Chondrocyte (in vitro differentiated cells): ENCODE measurements at regions not wholly inside any gene's neighbourhood (a gene's known extent, or its start where the extent isn't known, plus 50 kb on each side); places are given as distances from the start of the nearest gene placed in this dataset.

ENCODE experiments used
- DNase-seq: peaks from one replicate; pipeline ENCODE4 v3.0.0; 2021; ENCODE audit warnings: mixed read lengths, low spot score
- H3K27ac Mint-ChIP-seq: one replicate; pipeline ENCODE4 v1.8.0; 2021; ENCODE audit warnings: mild to moderate bottlenecking, moderate library complexity, mixed read lengths; ENCODE audit not compliant: unreplicated experiment
- H3K27me3 Mint-ChIP-seq: 2 replicates; pipeline ENCODE4 v1.8.0; 2021; ENCODE audit warnings: low read depth, mixed read lengths
- H3K36me3 Mint-ChIP-seq: 2 replicates; pipeline ENCODE4 v1.8.0; 2021; ENCODE audit warnings: low read depth, mixed read lengths
- H3K4me1 Mint-ChIP-seq: 2 replicates; pipeline ENCODE4 v1.8.0; 2021; ENCODE audit warnings: low read depth, mild to moderate bottlenecking, mixed read lengths
- H3K4me3 Mint-ChIP-seq: one replicate; pipeline ENCODE4 v1.8.0; 2021; ENCODE audit warnings: mild to moderate bottlenecking, moderate library complexity, mixed read lengths; ENCODE audit not compliant: unreplicated experiment
- H3K9me3 Mint-ChIP-seq: 2 replicates; pipeline ENCODE4 v1.8.0; 2021; ENCODE audit warnings: low read depth, mixed read lengths
- TF ChIP-seq, protein P1 (sequence below): fragments of 200-600 bp; sonication (generic); IDR thresholded peaks from 2 replicates; pipeline ENCODE4 v1.5.0; 2021; ENCODE audit warnings: antibody characterized with exemption, mild to moderate bottlenecking, moderate library complexity

DNA sequence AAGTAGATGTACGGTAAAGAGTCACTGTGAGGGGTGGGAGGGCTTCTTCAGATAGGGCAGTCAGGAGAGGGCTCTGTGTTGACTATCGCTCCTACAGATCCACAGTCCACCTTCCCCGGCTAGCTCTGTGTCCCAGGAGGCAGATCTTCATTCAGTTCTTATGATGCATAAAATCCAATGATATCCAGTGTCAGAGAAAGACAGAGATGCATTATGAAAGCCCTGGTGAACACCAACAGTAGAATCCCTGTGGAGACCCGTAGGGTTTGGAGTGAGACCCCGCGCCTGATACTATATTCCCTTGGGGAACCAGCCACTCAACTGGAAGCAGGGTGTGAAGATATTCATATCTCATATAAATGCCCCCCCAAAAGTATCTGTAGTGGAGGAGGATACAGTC is 119.8 kb upstream of the SLCO3A1 start:
- Mint-ChIP-seq H3K9me3 (peaks cover 12% of the 10 kb centered on the region), H3K27ac (no peak overlapping the region), H3K27me3 (no peaks in the 10 kb centered on the region), H3K36me3 (no peaks in the 10 kb centered on the region), H3K4me1 (no peaks in the 10 kb centered on the region), H3K4me3 (no peak overlapping the region)
- TF ChIP-seq, protein P1, sequence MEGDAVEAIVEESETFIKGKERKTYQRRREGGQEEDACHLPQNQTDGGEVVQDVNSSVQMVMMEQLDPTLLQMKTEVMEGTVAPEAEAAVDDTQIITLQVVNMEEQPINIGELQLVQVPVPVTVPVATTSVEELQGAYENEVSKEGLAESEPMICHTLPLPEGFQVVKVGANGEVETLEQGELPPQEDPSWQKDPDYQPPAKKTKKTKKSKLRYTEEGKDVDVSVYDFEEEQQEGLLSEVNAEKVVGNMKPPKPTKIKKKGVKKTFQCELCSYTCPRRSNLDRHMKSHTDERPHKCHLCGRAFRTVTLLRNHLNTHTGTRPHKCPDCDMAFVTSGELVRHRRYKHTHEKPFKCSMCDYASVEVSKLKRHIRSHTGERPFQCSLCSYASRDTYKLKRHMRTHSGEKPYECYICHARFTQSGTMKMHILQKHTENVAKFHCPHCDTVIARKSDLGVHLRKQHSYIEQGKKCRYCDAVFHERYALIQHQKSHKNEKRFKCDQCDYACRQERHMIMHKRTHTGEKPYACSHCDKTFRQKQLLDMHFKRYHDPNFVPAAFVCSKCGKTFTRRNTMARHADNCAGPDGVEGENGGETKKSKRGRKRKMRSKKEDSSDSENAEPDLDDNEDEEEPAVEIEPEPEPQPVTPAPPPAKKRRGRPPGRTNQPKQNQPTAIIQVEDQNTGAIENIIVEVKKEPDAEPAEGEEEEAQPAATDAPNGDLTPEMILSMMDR = no peak
- DNase-seq = no peak

DNA sequence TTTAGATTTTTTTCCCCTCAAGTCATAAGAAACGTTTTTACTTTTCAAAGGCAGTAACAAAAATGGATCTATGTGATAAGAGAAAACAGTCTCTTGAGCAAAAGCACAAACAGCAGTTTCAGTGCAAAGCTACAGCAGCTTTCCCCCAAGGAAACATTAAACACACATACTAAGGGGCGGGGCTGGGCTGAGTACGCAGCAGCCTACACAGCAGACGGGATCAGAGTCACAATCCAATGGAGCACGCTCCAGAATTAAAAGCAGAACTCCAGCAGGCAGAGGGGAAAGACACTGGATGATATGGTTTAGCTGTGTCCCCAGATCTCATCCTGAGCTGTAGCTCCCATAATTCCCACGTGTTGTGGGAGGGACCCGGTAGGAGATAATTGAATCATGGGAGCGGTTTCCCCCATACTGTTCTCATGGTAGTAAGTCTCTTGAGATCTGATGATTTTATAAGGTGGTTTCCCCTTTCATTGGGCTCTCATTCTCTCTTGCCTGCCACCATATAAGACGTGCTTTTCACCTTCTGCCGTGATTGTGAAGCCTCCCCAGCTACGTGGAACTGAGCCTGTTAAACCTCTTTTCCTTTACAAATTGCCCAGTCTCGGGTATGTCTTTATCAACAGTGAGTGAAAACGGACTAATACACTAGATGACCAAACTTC is 116.2 kb upstream of the SLCO3A1 start:
- H3K27me3 Mint-ChIP-seq = no peaks in the 10 kb centered on the region
- no peaks in the 10 kb centered on the region for H3K4me1 Mint-ChIP-seq
- TF ChIP-seq, protein P1 = no peak
- no peaks in the 10 kb centered on the region for H3K36me3 Mint-ChIP-seq
- no peak overlapping the region for H3K27ac Mint-ChIP-seq
- DNase-seq = no peak
- no peaks in the 10 kb centered on the region for H3K9me3 Mint-ChIP-seq
- no peak overlapping the region for H3K4me3 Mint-ChIP-seq

DNA sequence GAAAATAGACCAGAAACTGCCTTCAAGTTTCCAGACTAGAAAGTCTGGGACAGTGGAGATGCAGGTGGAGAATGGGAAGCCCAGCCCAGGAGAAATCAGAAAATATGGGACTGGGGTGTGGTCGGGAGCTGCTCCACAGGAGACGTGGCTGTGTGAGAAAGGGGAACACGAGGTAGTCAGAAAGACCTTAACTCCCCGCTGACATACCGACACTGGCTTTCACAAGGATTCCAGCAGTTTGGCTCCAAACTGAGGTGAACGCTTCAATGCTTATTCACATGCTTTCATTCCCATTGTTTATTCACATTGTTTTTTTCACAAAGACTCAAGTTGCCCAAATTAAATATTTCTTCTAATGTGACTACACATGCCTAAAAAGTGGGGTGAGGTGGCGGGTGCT is 111.5 kb upstream of the SLCO3A1 start:
- Mint-ChIP-seq H3K4me3 (no peak overlapping the region), H3K4me1 (no peaks in the 10 kb centered on the region), H3K27ac (no peak overlapping the region), H3K9me3 (no peaks in the 10 kb centered on the region), H3K36me3 (no peaks in the 10 kb centered on the region), H3K27me3 (peaks cover 5% of the 10 kb centered on the region)
- TF ChIP-seq, protein P1 = no peak
- no peak for DNase-seq

DNA sequence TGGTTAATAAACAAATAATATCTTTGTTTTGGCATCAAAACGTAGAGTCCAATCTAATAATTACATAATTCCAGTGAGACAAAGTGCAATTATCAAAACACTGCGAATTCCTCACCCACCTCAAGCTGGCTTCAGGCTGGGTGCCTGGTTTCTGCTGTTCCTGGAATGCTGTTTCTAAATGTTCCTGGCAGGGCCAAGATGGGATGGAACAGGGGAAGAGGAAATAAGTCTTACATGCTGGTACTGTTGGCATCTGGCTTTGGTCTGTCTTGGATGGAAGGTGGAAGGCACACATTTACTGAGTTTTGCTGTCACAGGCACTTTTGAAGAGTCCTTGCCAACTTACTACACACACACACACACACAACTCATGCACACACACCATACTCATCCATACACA is 101.9 kb upstream of the SLCO3A1 start:
- TF ChIP-seq, protein P1 = no peak
- H3K36me3 Mint-ChIP-seq = no peaks in the 10 kb centered on the region
- H3K4me3 Mint-ChIP-seq = no peak overlapping the region
- H3K27ac Mint-ChIP-seq = no peak overlapping the region
- no peaks in the 10 kb centered on the region for H3K4me1 Mint-ChIP-seq
- peaks cover 11% of the 10 kb centered on the region for H3K9me3 Mint-ChIP-seq
- H3K27me3 Mint-ChIP-seq = peaks cover 2% of the 10 kb centered on the region
- no peak for DNase-seq

DNA sequence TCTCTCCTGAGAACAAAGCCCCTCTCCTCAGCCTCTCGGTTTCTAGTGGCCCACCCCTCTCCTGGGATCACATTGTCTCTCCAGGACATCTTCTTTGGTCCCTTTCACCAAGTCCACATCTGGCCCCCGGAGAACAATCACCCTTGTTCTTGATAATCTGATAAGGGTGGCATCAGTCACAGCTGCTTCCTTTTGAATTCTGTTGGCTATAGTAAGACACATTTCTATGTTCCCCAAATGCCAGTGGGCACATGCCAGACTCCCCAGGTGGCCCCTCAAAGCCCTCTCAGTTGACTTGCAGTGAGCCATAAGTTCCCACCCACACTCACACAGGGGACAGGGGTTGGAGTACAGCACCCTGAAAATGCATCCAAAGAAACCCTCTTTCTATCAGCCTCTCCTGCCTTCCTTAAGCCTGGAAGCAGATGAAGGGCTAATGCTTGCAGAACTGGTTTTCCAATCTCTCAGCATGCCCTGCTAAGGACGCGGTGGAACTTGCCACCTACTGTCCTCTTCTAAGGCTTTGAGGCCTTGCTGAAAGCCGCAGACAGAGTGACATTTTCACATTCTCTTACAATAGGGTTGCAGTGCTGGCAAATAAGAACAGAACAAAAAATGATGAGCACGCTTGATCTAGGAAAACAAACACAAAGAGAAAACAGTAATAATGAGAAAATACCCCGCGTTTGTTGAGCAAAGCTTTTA is 101.3 kb upstream of the SLCO3A1 start:
- no peaks in the 10 kb centered on the region for H3K36me3 Mint-ChIP-seq
- no peak for DNase-seq
- peaks cover 2% of the 10 kb centered on the region for H3K27me3 Mint-ChIP-seq
- TF ChIP-seq, protein P1 = no peak
- H3K4me3 Mint-ChIP-seq = no peak overlapping the region
- H3K27ac Mint-ChIP-seq = no peak overlapping the region
- H3K4me1 Mint-ChIP-seq = no peaks in the 10 kb centered on the region
- peaks cover 11% of the 10 kb centered on the region for H3K9me3 Mint-ChIP-seq
